Esophagus squamous epithelium (tissue), 4 donors: ENCODE measurements at regions not wholly inside any gene's neighbourhood (a gene's known extent, or its start where the extent isn't known, plus 50 kb on each side); places are given as distances from the start of the nearest gene placed in this dataset.

Source experiments
- POLR2A ChIP-seq, 4 donors: fragments of 450-650 bp; IDR thresholded peaks; one replicate each; pipeline ENCODE4 v1.6.1; 2017; ENCODE audit warnings: antibody characterized with exemption in 4 of 4, mild to moderate bottlenecking in 4 of 4, moderate library complexity in 3 of 4
- TF ChIP-seq, protein P1 (sequence below), 6 experiments: fragments of 450-650 bp in 4 of 6; fragments of 200-600 bp in 2 of 6; sonication (generic) in 2 of 6; IDR thresholded peaks; one replicate each; pipeline ENCODE4 v1.5.1; 2016 to 2019; ENCODE audit warnings: antibody characterized with exemption in 6 of 6, mild to moderate bottlenecking in 4 of 6, moderate library complexity in 4 of 6

DNA sequence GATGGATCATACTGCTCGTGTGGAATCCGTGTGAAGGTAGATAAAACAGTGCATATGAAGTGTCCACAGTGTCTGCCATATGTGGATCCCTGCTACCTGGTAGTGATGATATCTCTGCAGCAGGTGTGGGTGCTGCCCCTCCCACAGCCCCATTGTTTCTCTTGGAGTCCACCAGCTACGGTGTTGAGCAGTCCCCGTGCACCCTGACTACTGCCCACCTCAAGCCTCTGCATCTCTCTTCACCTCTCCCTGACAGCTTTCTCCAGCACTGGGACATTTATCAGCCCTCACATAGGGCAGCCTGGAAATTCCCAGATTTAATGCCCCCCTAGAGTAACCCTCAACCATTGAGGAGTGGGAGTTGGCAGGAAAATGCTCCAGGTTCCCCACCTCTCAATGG, 244.7 kb downstream of the IRF8 start:
- TF ChIP-seq, protein P1, sequence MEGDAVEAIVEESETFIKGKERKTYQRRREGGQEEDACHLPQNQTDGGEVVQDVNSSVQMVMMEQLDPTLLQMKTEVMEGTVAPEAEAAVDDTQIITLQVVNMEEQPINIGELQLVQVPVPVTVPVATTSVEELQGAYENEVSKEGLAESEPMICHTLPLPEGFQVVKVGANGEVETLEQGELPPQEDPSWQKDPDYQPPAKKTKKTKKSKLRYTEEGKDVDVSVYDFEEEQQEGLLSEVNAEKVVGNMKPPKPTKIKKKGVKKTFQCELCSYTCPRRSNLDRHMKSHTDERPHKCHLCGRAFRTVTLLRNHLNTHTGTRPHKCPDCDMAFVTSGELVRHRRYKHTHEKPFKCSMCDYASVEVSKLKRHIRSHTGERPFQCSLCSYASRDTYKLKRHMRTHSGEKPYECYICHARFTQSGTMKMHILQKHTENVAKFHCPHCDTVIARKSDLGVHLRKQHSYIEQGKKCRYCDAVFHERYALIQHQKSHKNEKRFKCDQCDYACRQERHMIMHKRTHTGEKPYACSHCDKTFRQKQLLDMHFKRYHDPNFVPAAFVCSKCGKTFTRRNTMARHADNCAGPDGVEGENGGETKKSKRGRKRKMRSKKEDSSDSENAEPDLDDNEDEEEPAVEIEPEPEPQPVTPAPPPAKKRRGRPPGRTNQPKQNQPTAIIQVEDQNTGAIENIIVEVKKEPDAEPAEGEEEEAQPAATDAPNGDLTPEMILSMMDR (IDR thresholded peaks at IDR 0.05): no peak
- TF ChIP-seq POLR2A (IDR thresholded peaks at IDR 0.05): no peak
